ENCODE measurements at regions not wholly inside any gene's neighbourhood (a gene's known extent, or its start where the extent isn't known, plus 50 kb on each side); places are given as distances from the start of the nearest gene placed in this dataset.

- TF ChIP-seq, protein P1, sequence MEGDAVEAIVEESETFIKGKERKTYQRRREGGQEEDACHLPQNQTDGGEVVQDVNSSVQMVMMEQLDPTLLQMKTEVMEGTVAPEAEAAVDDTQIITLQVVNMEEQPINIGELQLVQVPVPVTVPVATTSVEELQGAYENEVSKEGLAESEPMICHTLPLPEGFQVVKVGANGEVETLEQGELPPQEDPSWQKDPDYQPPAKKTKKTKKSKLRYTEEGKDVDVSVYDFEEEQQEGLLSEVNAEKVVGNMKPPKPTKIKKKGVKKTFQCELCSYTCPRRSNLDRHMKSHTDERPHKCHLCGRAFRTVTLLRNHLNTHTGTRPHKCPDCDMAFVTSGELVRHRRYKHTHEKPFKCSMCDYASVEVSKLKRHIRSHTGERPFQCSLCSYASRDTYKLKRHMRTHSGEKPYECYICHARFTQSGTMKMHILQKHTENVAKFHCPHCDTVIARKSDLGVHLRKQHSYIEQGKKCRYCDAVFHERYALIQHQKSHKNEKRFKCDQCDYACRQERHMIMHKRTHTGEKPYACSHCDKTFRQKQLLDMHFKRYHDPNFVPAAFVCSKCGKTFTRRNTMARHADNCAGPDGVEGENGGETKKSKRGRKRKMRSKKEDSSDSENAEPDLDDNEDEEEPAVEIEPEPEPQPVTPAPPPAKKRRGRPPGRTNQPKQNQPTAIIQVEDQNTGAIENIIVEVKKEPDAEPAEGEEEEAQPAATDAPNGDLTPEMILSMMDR (IDR thresholded peaks at IDR 0.05) = no peak
- no peak for TF ChIP-seq POLR2A (IDR thresholded peaks at IDR 0.05)
- TF ChIP-seq EP300 (IDR thresholded peaks at IDR 0.05) = no peak
Observed at GRCh38 chr6:15730922-15731321, 68.1 kb upstream of the DTNBP1 start.

All from ovary (tissue), 3 donors.